GM12878 (cell line): ENCODE measurements at regions not wholly inside any gene's neighbourhood (a gene's known extent, or its start where the extent isn't known, plus 50 kb on each side); places are given as distances from the start of the nearest gene placed in this dataset.

ENCODE experiments used
- ATAC-seq: fragments of 200-7000 bp; cut with Tn5 transposase; 3 replicates; pipeline ENCODE4 v1.9.1; 2020; ENCODE audit warnings: mild to moderate bottlenecking, moderate library complexity
- BruUV-seq: library from RNA; stranded (reverse); fragments of 400-500 nt; replicated peaks from 2 replicates; lab custom pipeline; 2021; lab: Mats Ljungman, UMichigan
- CTCF ChIA-PET: fragments of 300-600 bp; sonication (Branson Sonifier 250); formaldehyde crosslinking; extraction: SDS; loops from one replicate; lab custom pipeline; 2021; ENCODE audit warnings: inconsistent platforms; lab: Yijun Ruan, JAX
- POLR2A ChIA-PET: fragments of 350-600 bp; formaldehyde crosslinking; extraction: SDS; loops from one replicate; lab custom pipeline; 2021; ENCODE audit warnings: inconsistent platforms; lab: Charles Lee
- RAD21 ChIA-PET: fragments of 300-600 bp; sonication (Branson Sonifier 250); formaldehyde crosslinking; loops from one replicate; lab custom pipeline; 2023; ENCODE audit warnings: antibody characterized with exemption; ENCODE audit not compliant: unreplicated experiment; lab: Charles Lee
- SMC1A ChIA-PET: fragments of 300-600 bp; sonication (Branson Sonifier 250); formaldehyde crosslinking; loops from one replicate; lab custom pipeline; 2023; ENCODE audit not compliant: unreplicated experiment, uncharacterized antibody; lab: Charles Lee
- DNase-seq: peaks from one replicate; pipeline ENCODE4 v3.0.0-alpha.2; 2011; ENCODE audit warnings: low read depth, low spot score
- FAIRE-seq: peaks from 3 replicates; lab custom pipeline; 2011; peaks lifted over from hg19 to GRCh38; lab: Jason Lieb, UNC
- H2AFZ ChIP-seq: 2 replicates; pipeline ENCODE4 v1.6.0; 2011; ENCODE audit warnings: low read depth, low read length, control low read depth; ENCODE audit not compliant: control insufficient read depth
- H3K27ac ChIP-seq: 2 replicates; pipeline ENCODE4 v1.5.1; 2011; ENCODE audit warnings: control low read depth; ENCODE audit not compliant: control insufficient read depth, insufficient read depth
- H3K27me3 ChIP-seq, 2 experiments: replicated peaks in 1 of 2; 2 replicates each; pipeline versions ENCODE4 v1.6.0 to v1.6.1; 2011; ENCODE audit warnings: low read length in 1 of 2; ENCODE audit not compliant: control insufficient read depth in 2 of 2, insufficient read depth in 2 of 2
- H3K36me3 ChIP-seq, 2 experiments: 2 replicates each; pipeline ENCODE4 v1.5.1; 2011; ENCODE audit warnings: low read length in 1 of 2; ENCODE audit not compliant: control insufficient read depth in 2 of 2, insufficient read depth in 2 of 2
- H3K4me1 ChIP-seq: 2 replicates; pipeline ENCODE4 v1.6.1; 2011; ENCODE audit warnings: mild to moderate bottlenecking, low read length, moderate library complexity, mixed read lengths; ENCODE audit not compliant: control insufficient read depth, insufficient read depth
- H3K4me2 ChIP-seq: 2 replicates; pipeline ENCODE4 v1.6.0; 2011; ENCODE audit warnings: control low read depth; ENCODE audit not compliant: control insufficient read depth, insufficient read depth
- H3K4me3 ChIP-seq: fragments of 200-600 bp; sonication (generic); 2 replicates; pipeline ENCODE4 v1.5.1; 2016
- H3K79me2 ChIP-seq: 2 replicates; pipeline ENCODE4 v1.6.0; 2011; ENCODE audit warnings: low read length; ENCODE audit not compliant: control insufficient read depth, insufficient read depth
- H3K9ac ChIP-seq: 2 replicates; pipeline ENCODE4 v1.8.0; 2011; ENCODE audit warnings: low read length, control low read depth, mixed read lengths; ENCODE audit not compliant: control insufficient read depth, insufficient read depth
- H3K9me3 ChIP-seq: replicated peaks from 3 replicates; pipeline ENCODE4 v1.5.1; 2011; ENCODE audit warnings: mild to moderate bottlenecking, low read length; ENCODE audit not compliant: control insufficient read depth, insufficient read depth
- H4K20me1 ChIP-seq: 2 replicates; pipeline ENCODE4 v1.6.0; 2011; ENCODE audit not compliant: control insufficient read depth, insufficient read depth
- BACH1 ChIP-seq: fragments of 450-650 bp; IDR thresholded peaks from 2 replicates; pipeline ENCODE4 v1.6.1; 2017; ENCODE audit warnings: mild to moderate bottlenecking, borderline replicate concordance
- CHD1 ChIP-seq: IDR thresholded peaks from 2 replicates; pipeline ENCODE4 v1.6.1; 2012; ENCODE audit warnings: low read depth, low read length, improper control_type of control experiment
- DPF2 ChIP-seq: fragments of 450-650 bp; IDR thresholded peaks from 2 replicates; pipeline ENCODE4 v1.6.1; 2017; ENCODE audit warnings: mild to moderate bottlenecking
- EGR1 ChIP-seq, 2 experiments: IDR thresholded peaks; 1 replicate in 1 of 2; 2 replicates in 1 of 2; pipeline ENCODE4 v1.6.1; 2011 to 2012; ENCODE audit warnings: low read depth in 2 of 2, low read length in 2 of 2, borderline replicate concordance in 1 of 2, mild to moderate bottlenecking in 1 of 2, moderate library complexity in 1 of 2
- KLF5 ChIP-seq: fragments of 450-650 bp; IDR thresholded peaks from 2 replicates; pipeline ENCODE4 v1.6.1; 2014; ENCODE audit warnings: mild to moderate bottlenecking; ENCODE audit not compliant: partially characterized antibody
- MEF2B ChIP-seq: fragments of 450-650 bp; IDR thresholded peaks from 2 replicates; pipeline ENCODE4 v1.6.1; 2018; ENCODE audit warnings: mild to moderate bottlenecking, moderate library complexity; ENCODE audit not compliant: partially characterized antibody, poor library complexity, severe bottlenecking
- MYB ChIP-seq: fragments of 150-350 bp; IDR thresholded peaks from 2 replicates; pipeline ENCODE4 v1.6.1; 2014; ENCODE audit warnings: mild to moderate bottlenecking, low read depth, low read length, borderline replicate concordance
- ZNF384 ChIP-seq: IDR thresholded peaks from 2 replicates; pipeline ENCODE4 v1.6.1; 2012; ENCODE audit warnings: low read depth, mild to moderate bottlenecking, low read length, improper control_type of control experiment, borderline replicate concordance
- WGBS: methylation state at CpG from one replicate; pipeline ENCODE4 v1.1.6; 2016; ENCODE audit warnings: low lambda C conversion rate; ENCODE audit not compliant: insufficient replicate concordance, insufficient coverage; ENCODE audit errors: missing lambda C conversion rate; 5-methylcytosine and 5-hydroxymethylcytosine counted together
- in situ Hi-C: fragments of 300-500 bp; cut with MboI; formaldehyde crosslinking; loops from 9 replicates; pipeline ENCODE4 v1.14.3; 2018; ENCODE audit warnings: mixed read lengths
- intact Hi-C: fragments of 100-400 bp; cut with micrococcal nuclease; formaldehyde crosslinking; loops from one replicate; pipeline ENCODE4 v1.14.2; 2022; ENCODE audit not compliant: unreplicated experiment
- TF ChIP-seq, protein P1 (sequence below): fragments of 450-650 bp; IDR thresholded peaks from 2 replicates; pipeline ENCODE4 v1.6.1; 2017; ENCODE audit warnings: mild to moderate bottlenecking, moderate library complexity
- TF ChIP-seq, protein P2 (sequence below): IDR thresholded peaks from 2 replicates; pipeline ENCODE4 v1.6.1; 2011; ENCODE audit warnings: borderline replicate concordance, low read depth, mild to moderate bottlenecking, moderate library complexity, low read length; ENCODE audit not compliant: insufficient read depth, poor library complexity, severe bottlenecking
- TF ChIP-seq, protein P3 (sequence below): IDR thresholded peaks from 2 replicates; pipeline ENCODE4 v1.6.1; 2012; ENCODE audit warnings: improper control_type of control experiment, low read depth, low read length; ENCODE audit not compliant: insufficient replicate concordance

DNA sequence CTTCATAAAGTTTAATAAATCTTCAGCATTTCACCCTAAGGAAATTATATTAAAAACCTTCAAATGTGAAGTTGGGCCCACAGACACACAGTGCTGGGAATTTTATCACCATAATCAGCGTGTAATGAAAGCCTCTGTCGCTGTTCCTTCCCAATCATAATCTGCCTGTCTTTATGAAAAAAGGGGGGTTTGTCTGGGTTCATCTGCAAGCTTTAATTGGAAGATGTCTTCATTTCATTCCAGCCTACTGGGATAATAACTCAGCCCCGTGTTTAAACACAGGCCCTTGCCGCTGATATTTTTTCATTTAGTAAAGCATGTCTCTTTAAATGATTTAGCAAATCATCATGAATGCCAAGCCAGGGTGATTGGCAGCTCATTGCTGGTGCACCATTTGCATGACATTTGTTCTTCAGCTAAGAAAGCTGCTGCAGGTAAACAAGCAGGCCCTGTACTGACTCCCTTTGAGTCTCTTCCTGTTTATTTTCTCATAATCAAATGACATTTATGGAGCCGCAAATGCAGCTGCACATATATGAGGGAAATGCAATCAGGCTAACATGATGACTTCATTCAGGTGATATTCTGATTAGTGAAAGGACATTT, 362.9 kb upstream of the TLE4 start:
- Histone ChIP-seq H3K9me3 (no peaks in the 10 kb centered on the region), H3K79me2 (no peaks in the 10 kb centered on the region), H3K36me3 (no peaks in the 10 kb centered on the region), H3K27ac (no peak overlapping the region), H4K20me1 (no peaks in the 10 kb centered on the region), H3K4me3 (no peak overlapping the region), H3K4me1 (no peaks in the 10 kb centered on the region), H3K9ac (no peak overlapping the region), H2AFZ (no peak overlapping the region), H3K4me2 (no peak overlapping the region), H3K27me3 (no peaks in the 10 kb centered on the region)
- in situ Hi-C loops (no loop called here), intact Hi-C loops (loop anchor here (10.0 kb wide), 1 partner anchor 56 kb away; no protein-coding TSS in a partner anchor)
- WGBS = 38% methylated on average over 5 of the region's 5 CpGs
- FAIRE-seq (no peak), DNase-seq (no peak), ATAC-seq (no peak)
- RAD21 ChIA-PET = no interaction called here
- TF ChIP-seq MYB = no peak
- no peak for TF ChIP-seq ZNF384
- TF ChIP-seq, protein P1, sequence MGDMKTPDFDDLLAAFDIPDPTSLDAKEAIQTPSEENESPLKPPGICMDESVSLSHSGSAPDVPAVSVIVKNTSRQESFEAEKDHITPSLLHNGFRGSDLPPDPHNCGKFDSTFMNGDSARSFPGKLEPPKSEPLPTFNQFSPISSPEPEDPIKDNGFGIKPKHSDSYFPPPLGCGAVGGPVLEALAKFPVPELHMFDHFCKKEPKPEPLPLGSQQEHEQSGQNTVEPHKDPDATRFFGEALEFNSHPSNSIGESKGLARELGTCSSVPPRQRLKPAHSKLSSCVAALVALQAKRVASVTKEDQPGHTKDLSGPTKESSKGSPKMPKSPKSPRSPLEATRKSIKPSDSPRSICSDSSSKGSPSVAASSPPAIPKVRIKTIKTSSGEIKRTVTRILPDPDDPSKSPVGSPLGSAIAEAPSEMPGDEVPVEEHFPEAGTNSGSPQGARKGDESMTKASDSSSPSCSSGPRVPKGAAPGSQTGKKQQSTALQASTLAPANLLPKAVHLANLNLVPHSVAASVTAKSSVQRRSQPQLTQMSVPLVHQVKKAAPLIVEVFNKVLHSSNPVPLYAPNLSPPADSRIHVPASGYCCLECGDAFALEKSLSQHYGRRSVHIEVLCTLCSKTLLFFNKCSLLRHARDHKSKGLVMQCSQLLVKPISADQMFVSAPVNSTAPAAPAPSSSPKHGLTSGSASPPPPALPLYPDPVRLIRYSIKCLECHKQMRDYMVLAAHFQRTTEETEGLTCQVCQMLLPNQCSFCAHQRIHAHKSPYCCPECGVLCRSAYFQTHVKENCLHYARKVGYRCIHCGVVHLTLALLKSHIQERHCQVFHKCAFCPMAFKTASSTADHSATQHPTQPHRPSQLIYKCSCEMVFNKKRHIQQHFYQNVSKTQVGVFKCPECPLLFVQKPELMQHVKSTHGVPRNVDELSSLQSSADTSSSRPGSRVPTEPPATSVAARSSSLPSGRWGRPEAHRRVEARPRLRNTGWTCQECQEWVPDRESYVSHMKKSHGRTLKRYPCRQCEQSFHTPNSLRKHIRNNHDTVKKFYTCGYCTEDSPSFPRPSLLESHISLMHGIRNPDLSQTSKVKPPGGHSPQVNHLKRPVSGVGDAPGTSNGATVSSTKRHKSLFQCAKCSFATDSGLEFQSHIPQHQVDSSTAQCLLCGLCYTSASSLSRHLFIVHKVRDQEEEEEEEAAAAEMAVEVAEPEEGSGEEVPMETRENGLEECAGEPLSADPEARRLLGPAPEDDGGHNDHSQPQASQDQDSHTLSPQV = no peak
- no peak for TF ChIP-seq EGR1 (IDR thresholded peaks at IDR 0.05; ENCODE audit: borderline replicate concordance in 1 of 2, low read depth in 2 of 2, low read length in 2 of 2)
- no peak for TF ChIP-seq DPF2
- no peak for TF ChIP-seq CHD1
- no peak for TF ChIP-seq KLF5
- TF ChIP-seq BACH1 = no peak
- TF ChIP-seq, protein P2, sequence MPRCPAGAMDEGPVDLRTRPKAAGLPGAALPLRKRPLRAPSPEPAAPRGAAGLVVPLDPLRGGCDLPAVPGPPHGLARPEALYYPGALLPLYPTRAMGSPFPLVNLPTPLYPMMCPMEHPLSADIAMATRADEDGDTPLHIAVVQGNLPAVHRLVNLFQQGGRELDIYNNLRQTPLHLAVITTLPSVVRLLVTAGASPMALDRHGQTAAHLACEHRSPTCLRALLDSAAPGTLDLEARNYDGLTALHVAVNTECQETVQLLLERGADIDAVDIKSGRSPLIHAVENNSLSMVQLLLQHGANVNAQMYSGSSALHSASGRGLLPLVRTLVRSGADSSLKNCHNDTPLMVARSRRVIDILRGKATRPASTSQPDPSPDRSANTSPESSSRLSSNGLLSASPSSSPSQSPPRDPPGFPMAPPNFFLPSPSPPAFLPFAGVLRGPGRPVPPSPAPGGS = no peak
- TF ChIP-seq MEF2B = no peak
- TF ChIP-seq, protein P3, sequence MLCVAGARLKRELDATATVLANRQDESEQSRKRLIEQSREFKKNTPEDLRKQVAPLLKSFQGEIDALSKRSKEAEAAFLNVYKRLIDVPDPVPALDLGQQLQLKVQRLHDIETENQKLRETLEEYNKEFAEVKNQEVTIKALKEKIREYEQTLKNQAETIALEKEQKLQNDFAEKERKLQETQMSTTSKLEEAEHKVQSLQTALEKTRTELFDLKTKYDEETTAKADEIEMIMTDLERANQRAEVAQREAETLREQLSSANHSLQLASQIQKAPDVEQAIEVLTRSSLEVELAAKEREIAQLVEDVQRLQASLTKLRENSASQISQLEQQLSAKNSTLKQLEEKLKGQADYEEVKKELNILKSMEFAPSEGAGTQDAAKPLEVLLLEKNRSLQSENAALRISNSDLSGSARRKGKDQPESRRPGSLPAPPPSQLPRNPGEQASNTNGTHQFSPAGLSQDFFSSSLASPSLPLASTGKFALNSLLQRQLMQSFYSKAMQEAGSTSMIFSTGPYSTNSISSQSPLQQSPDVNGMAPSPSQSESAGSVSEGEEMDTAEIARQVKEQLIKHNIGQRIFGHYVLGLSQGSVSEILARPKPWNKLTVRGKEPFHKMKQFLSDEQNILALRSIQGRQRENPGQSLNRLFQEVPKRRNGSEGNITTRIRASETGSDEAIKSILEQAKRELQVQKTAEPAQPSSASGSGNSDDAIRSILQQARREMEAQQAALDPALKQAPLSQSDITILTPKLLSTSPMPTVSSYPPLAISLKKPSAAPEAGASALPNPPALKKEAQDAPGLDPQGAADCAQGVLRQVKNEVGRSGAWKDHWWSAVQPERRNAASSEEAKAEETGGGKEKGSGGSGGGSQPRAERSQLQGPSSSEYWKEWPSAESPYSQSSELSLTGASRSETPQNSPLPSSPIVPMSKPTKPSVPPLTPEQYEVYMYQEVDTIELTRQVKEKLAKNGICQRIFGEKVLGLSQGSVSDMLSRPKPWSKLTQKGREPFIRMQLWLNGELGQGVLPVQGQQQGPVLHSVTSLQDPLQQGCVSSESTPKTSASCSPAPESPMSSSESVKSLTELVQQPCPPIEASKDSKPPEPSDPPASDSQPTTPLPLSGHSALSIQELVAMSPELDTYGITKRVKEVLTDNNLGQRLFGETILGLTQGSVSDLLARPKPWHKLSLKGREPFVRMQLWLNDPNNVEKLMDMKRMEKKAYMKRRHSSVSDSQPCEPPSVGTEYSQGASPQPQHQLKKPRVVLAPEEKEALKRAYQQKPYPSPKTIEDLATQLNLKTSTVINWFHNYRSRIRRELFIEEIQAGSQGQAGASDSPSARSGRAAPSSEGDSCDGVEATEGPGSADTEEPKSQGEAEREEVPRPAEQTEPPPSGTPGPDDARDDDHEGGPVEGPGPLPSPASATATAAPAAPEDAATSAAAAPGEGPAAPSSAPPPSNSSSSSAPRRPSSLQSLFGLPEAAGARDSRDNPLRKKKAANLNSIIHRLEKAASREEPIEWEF = no peak
- POLR2A ChIA-PET = no interaction called here
- CTCF ChIA-PET = interaction anchor here (0.7 kb wide), 1 partner anchor 704 kb away, joined by 3 read pairs; no protein-coding TSS in a partner anchor
- BruUV-seq = no TSS peak
- SMC1A ChIA-PET = interaction anchor here (0.8 kb wide), 1 partner anchor 696 kb away, joined by 3 read pairs; no protein-coding TSS in a partner anchor
